Tibial artery (tissue), 4 donors: ENCODE measurements at regions not wholly inside any gene's neighbourhood (a gene's known extent, or its start where the extent isn't known, plus 50 kb on each side); places are given as distances from the start of the nearest gene placed in this dataset.
"Not testable (repeated sequence)": the region's sequence is repeated elsewhere in the genome, so short reads cannot be mapped to it uniquely, and the experiment has no call there.

ENCODE experiments used
- DNase-seq, 2 donors: peaks; one replicate each; pipeline ENCODE4 v3.0.0-alpha.2; 2019
- H3K27ac ChIP-seq, 2 donors: fragments of 200-600 bp; sonication (generic) in 1 of 2; 1 replicate in 1 of 2; 2 replicates in 1 of 2; pipeline ENCODE4 v1.5.1; 2018 to 2019; ENCODE audit warnings: mild to moderate bottlenecking in 1 of 2
- H3K27me3 ChIP-seq, 2 donors: fragments of 200-600 bp; sonication (generic) in 1 of 2; one replicate each; pipeline versions ENCODE4 v1.5.1 to v1.6.0; 2016 to 2019
- H3K36me3 ChIP-seq, 3 donors: fragments of 200-600 bp; sonication (generic) in 2 of 3; one replicate each; pipeline ENCODE4 v1.5.1; 2016 to 2019; ENCODE audit warnings: mild to moderate bottlenecking in 2 of 3
- H3K4me1 ChIP-seq, 4 donors: fragments of 200-600 bp; sonication (generic) in 2 of 4; 1 replicate in 3 of 4; 2 replicates in 1 of 4; pipeline ENCODE4 v1.5.1; 2016 to 2019
- H3K4me3 ChIP-seq, 2 donors: fragments of 200-600 bp; sonication (generic) in 1 of 2; 1 replicate in 1 of 2; 2 replicates in 1 of 2; pipeline ENCODE4 v1.5.1; 2018 to 2019; ENCODE audit warnings: mild to moderate bottlenecking in 2 of 2
- H3K9me3 ChIP-seq, 3 donors: fragments of 200-600 bp; sonication (generic) in 1 of 3; one replicate each; pipeline ENCODE4 v1.5.1; 2016 to 2019
- CTCF ChIP-seq, 2 experiments: fragments of 200-600 bp in 1 of 2; fragments of 450-650 bp in 1 of 2; IDR thresholded peaks; one replicate each; pipeline ENCODE4 v1.5.1; 2017 to 2019; ENCODE audit warnings: antibody characterized with exemption in 2 of 2, mild to moderate bottlenecking in 1 of 2, moderate library complexity in 1 of 2
- intact Hi-C: fragments of 100-400 bp; cut with DNase I; formaldehyde crosslinking; loops from one replicate; pipeline ENCODE4 v1.15.0; 2023; ENCODE audit warnings: low total_unique reads

GRCh38 chr3:82586414-82586813 is 825.0 kb upstream of the GBE1 start:
- no peak overlapping the region for H3K4me3 ChIP-seq
- intact Hi-C loops = no loop called here
- H3K27me3 ChIP-seq = no peaks in the 10 kb centered on the region
- H3K4me1 ChIP-seq = no peaks in the 10 kb centered on the region
- DNase-seq = no peak
- TF ChIP-seq CTCF (IDR thresholded peaks at IDR 0.05) = no peak
- no peak overlapping the region for H3K27ac ChIP-seq
- no peaks in the 10 kb centered on the region for H3K9me3 ChIP-seq
- H3K36me3 ChIP-seq = no peaks in the 10 kb centered on the region

DNA sequence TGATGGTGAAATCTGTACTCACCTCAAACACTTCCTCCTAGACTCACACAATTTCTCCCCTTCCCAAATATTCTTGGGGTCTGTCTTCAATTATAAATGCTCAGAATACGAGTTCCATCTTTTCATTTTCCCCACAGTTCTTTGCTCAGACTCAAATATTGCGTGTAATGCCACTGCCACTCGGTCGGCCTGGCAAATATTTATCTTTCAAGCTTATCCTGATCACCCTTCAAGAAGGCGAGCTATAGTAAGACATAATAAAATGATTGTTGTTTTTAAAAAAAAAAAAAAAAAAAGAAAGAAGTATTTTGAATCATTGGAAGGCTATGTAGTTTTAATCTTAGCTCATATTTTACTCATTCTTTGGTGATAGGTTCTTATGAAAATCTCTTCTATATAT is 824.6 kb upstream of the GBE1 start:
- H3K9me3 ChIP-seq, DNase-seq, H3K36me3 ChIP-seq, intact Hi-C loops, H3K27ac ChIP-seq, H3K4me1 ChIP-seq, H3K27me3 ChIP-seq, H3K4me3 ChIP-seq: not testable (repeated sequence)

- H3K27ac ChIP-seq, intact Hi-C loops, H3K4me1 ChIP-seq, H3K4me3 ChIP-seq, H3K36me3 ChIP-seq, H3K9me3 ChIP-seq, H3K27me3 ChIP-seq, DNase-seq: not testable (repeated sequence)
These were observed 824.1 kb upstream of the GBE1 start for GRCh38 chr3:82585591-82585990.

DNA sequence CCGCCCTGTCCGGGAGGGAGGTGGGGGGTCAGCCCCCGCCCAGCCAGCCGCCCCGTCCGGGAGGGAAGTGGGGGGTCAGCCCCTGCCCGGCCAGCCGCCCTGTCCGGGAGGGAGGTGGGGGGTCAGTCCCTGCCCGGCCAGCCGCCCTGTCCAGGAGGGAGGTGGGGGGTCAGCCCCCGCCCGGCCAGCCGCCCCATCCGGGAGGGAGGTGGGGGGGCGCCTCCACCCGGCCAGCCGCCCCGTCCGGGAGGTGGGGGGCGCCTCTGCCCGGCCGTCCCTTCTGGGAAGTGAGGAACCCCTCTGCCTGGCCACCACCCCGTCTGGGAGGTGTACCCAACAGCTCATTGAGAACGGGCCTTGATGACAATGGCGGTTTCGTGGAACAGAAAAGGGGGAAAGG is 823.4 kb upstream of the GBE1 start:
- H3K9me3 ChIP-seq, H3K4me1 ChIP-seq, DNase-seq, H3K27me3 ChIP-seq, H3K36me3 ChIP-seq, intact Hi-C loops, H3K27ac ChIP-seq, H3K4me3 ChIP-seq: not testable (repeated sequence)

DNA sequence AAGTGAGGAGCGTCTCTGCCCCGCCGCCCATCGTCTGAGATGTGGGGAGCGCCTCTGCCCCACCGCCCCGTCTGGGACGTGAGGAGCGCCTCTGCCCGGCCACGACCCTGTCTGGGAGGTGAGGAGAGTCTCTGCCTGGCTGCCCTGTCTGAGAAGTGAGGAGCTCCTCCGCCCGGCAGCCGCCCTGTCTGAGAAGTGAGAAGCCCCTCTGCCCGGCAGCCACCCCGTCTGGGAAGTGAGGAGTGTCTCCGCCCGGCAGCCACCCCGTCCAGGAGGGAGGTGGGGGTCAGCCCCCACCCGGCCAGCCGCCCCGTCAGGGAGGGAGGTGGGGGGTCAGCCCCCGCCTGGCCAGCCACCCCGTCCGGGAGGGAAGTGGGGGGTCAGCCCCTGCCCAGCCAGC is 823.0 kb upstream of the GBE1 start:
- H3K27me3 ChIP-seq, H3K36me3 ChIP-seq, H3K4me1 ChIP-seq, DNase-seq, H3K9me3 ChIP-seq, H3K27ac ChIP-seq, intact Hi-C loops, H3K4me3 ChIP-seq: not testable (repeated sequence)

DNA sequence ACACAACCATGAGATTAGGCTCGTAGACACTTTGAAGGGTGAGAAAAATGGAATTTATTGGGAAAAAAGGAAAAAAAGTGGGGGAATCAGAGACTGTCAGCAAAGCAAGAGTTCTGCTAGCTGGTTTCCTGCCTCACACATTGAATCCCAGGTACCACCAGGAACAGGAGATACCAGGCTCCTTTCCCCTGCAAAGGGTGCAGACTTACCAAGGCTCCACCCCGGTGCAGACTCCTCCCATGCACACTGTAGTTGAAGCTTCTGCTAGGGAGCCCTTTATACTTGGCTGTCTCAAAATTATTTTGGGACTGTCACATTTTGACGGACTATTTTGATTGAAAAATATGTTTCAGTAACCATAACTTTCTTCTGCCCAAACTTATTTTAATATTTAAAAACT is 819.9 kb upstream of the GBE1 start:
- no peak for TF ChIP-seq CTCF (IDR thresholded peaks at IDR 0.05)
- Histone ChIP-seq H3K9me3 (no peaks in the 10 kb centered on the region), H3K4me3 (no peak overlapping the region), H3K27me3 (no peaks in the 10 kb centered on the region), H3K36me3 (no peaks in the 10 kb centered on the region), H3K4me1 (no peaks in the 10 kb centered on the region), H3K27ac (no peak overlapping the region)
- intact Hi-C loops = no loop called here
- DNase-seq = no peak

- H3K4me1 ChIP-seq = no peaks in the 10 kb centered on the region
- no peak overlapping the region for H3K27ac ChIP-seq
- H3K36me3 ChIP-seq = no peaks in the 10 kb centered on the region
- DNase-seq = no peak
- no peak for TF ChIP-seq CTCF (IDR thresholded peaks at IDR 0.05)
- H3K27me3 ChIP-seq = no peaks in the 10 kb centered on the region
- no peaks in the 10 kb centered on the region for H3K9me3 ChIP-seq
- intact Hi-C loops = no loop called here
- no peak overlapping the region for H3K4me3 ChIP-seq
These were observed 811.3 kb upstream of the GBE1 start for GRCh38 chr3:82572721-82573120.

DNA sequence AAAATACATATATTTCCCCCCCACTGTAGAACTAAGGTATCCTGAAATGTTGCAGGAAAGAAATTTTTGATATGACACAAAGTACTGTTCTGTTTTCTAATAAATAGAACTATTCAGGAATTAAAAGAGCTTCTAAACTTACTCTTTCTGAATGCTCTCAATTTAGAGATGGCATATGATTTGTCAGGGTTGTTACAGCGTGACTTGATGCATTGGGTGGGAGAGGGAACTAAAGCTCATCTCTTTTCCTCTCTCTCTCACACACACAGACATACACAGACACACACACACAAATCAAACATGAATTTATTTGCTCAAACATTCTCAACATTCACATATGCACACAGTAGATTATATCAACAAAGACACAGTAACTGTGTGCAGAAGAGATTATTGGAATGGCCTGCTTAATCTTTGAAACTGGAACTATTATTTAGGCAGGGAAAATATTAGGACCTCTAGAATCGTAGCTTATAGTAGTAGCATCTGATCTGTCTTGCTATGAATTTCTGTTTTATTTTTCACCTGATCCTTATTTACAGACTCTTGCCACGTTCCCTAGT is 807.4 kb upstream of the GBE1 start:
- Histone ChIP-seq H3K27ac (no peak overlapping the region), H3K4me1 (no peaks in the 10 kb centered on the region), H3K27me3 (no peaks in the 10 kb centered on the region), H3K9me3 (no peaks in the 10 kb centered on the region), H3K36me3 (no peaks in the 10 kb centered on the region), H3K4me3 (no peak overlapping the region)
- intact Hi-C loops = no loop called here
- DNase-seq = no peak
- TF ChIP-seq CTCF (IDR thresholded peaks at IDR 0.05) = no peak
